ENCODE measurements at regions not wholly inside any gene's neighbourhood (a gene's known extent, or its start where the extent isn't known, plus 50 kb on each side); places are given as distances from the start of the nearest gene placed in this dataset.

- Mint-ChIP-seq H3K27me3 (no peaks in the 10 kb centered on the region), H3K4me1 (no peaks in the 10 kb centered on the region), H3K9me3 (peaks cover 0 to 5% of the 10 kb centered on the region in 2 donors), H3K36me3 (no peaks in the 10 kb centered on the region), H3K27ac (no peak overlapping the region), H3K4me3 (no peak overlapping the region)
- ATAC-seq (replicated peaks) (no peak), DNase-seq (no peak)
These were observed 455.5 kb upstream of the ADAMTS5 start for GRCh38 chr21:27422435-27422834.

GRCh38 chr21:27421654-27422053 is 454.8 kb upstream of the ADAMTS5 start:
- Mint-ChIP-seq H3K4me3 (no peak overlapping the region), H3K36me3 (no peaks in the 10 kb centered on the region), H3K27ac (no peak overlapping the region), H3K9me3 (peaks cover 0 to 7% of the 10 kb centered on the region in 2 donors), H3K4me1 (no peaks in the 10 kb centered on the region), H3K27me3 (no peaks in the 10 kb centered on the region)
- DNase-seq (no peak), ATAC-seq (replicated peaks) (no peak)

- Mint-ChIP-seq H3K27ac (no peak overlapping the region), H3K36me3 (no peaks in the 10 kb centered on the region), H3K27me3 (no peaks in the 10 kb centered on the region), H3K4me3 (no peak overlapping the region), H3K9me3 (peaks cover 0 to 7% of the 10 kb centered on the region in 2 donors), H3K4me1 (no peaks in the 10 kb centered on the region)
- no peak for DNase-seq
- no peak for ATAC-seq (replicated peaks)
These were observed 452.3 kb upstream of the ADAMTS5 start for GRCh38 chr21:27419153-27419552.

- no peak overlapping the region for H3K4me3 Mint-ChIP-seq
These were observed 451.5 kb upstream of the ADAMTS5 start for GRCh38 chr21:27418346-27418745.

GRCh38 chr21:27412530-27412929 is 445.6 kb upstream of the ADAMTS5 start:
- Mint-ChIP-seq H3K36me3 (no peaks in the 10 kb centered on the region), H3K27me3 (no peaks in the 10 kb centered on the region), H3K4me3 (no peak overlapping the region), H3K4me1 (no peaks in the 10 kb centered on the region), H3K9me3 (peaks cover 4% of the 10 kb centered on the region in 2 donors), H3K27ac (no peak overlapping the region)
- DNase-seq (no peak), ATAC-seq (replicated peaks) (no peak)

More at GRCh38 chr21:27418346-27418745, 451.5 kb upstream of the ADAMTS5 start:
- H3K4me1 Mint-ChIP-seq: no peaks in the 10 kb centered on the region
- H3K9me3 Mint-ChIP-seq: peaks cover 0 to 7% of the 10 kb centered on the region in 2 donors
- H3K27ac Mint-ChIP-seq: no peak overlapping the region
- DNase-seq (no peak), ATAC-seq (replicated peaks) (no peak)
- no peaks in the 10 kb centered on the region for H3K36me3 Mint-ChIP-seq
- H3K27me3 Mint-ChIP-seq: no peaks in the 10 kb centered on the region

GRCh38 chr21:27408826-27409225 is 441.9 kb upstream of the ADAMTS5 start:
- Mint-ChIP-seq H3K4me3 (no peak overlapping the region), H3K9me3 (peaks cover 0 to 4% of the 10 kb centered on the region in 2 donors), H3K27ac (no peak overlapping the region), H3K36me3 (no peaks in the 10 kb centered on the region), H3K27me3 (no peaks in the 10 kb centered on the region), H3K4me1 (no peaks in the 10 kb centered on the region)
- ATAC-seq (replicated peaks) (no peak), DNase-seq (no peak)

GRCh38 chr21:27407271-27407670 is 440.4 kb upstream of the ADAMTS5 start:
- H3K27me3 Mint-ChIP-seq: no peaks in the 10 kb centered on the region
- no peak overlapping the region for H3K27ac Mint-ChIP-seq
- ATAC-seq (replicated peaks) (no peak), DNase-seq (no peak)
- H3K36me3 Mint-ChIP-seq: no peaks in the 10 kb centered on the region
- no peaks in the 10 kb centered on the region for H3K4me1 Mint-ChIP-seq
- peaks cover 0 to 4% of the 10 kb centered on the region in 2 donors for H3K9me3 Mint-ChIP-seq
- H3K4me3 Mint-ChIP-seq: no peak overlapping the region

- no peak overlapping the region for H3K27ac Mint-ChIP-seq
- no peak for ATAC-seq (replicated peaks)
- DNase-seq: no peak
- H3K9me3 Mint-ChIP-seq: peaks cover 0 to 4% of the 10 kb centered on the region in 2 donors
- no peaks in the 10 kb centered on the region for H3K27me3 Mint-ChIP-seq
- H3K4me3 Mint-ChIP-seq: no peak overlapping the region
- H3K36me3 Mint-ChIP-seq: no peaks in the 10 kb centered on the region
- no peaks in the 10 kb centered on the region for H3K4me1 Mint-ChIP-seq
These were observed 439.6 kb upstream of the ADAMTS5 start for GRCh38 chr21:27406300-27407009.

GRCh38 chr21:27403011-27403410 is 436.1 kb upstream of the ADAMTS5 start:
- no peak overlapping the region for H3K27ac Mint-ChIP-seq
- ATAC-seq (replicated peaks) (no peak), DNase-seq (no peak)
- no peak overlapping the region for H3K4me3 Mint-ChIP-seq
- no peaks in the 10 kb centered on the region for H3K27me3 Mint-ChIP-seq
- H3K36me3 Mint-ChIP-seq: no peaks in the 10 kb centered on the region
- no peaks in the 10 kb centered on the region for H3K4me1 Mint-ChIP-seq
- H3K9me3 Mint-ChIP-seq: no peaks in the 10 kb centered on the region

GRCh38 chr21:27400045-27400444 is 433.2 kb upstream of the ADAMTS5 start:
- H3K4me1 Mint-ChIP-seq: no peaks in the 10 kb centered on the region
- no peaks in the 10 kb centered on the region for H3K36me3 Mint-ChIP-seq
- no peak for DNase-seq
- H3K27me3 Mint-ChIP-seq: no peaks in the 10 kb centered on the region
- no peaks in the 10 kb centered on the region for H3K9me3 Mint-ChIP-seq
- H3K4me3 Mint-ChIP-seq: no peak overlapping the region
- no peak overlapping the region for H3K27ac Mint-ChIP-seq
- ATAC-seq (replicated peaks): no peak

GRCh38 chr21:27397578-27397977 is 430.7 kb upstream of the ADAMTS5 start:
- Mint-ChIP-seq H3K9me3 (no peaks in the 10 kb centered on the region), H3K4me3 (no peak overlapping the region), H3K27ac (no peak overlapping the region), H3K27me3 (no peaks in the 10 kb centered on the region), H3K36me3 (no peaks in the 10 kb centered on the region), H3K4me1 (no peaks in the 10 kb centered on the region)
- DNase-seq (no peak), ATAC-seq (replicated peaks) (no peak)

GRCh38 chr21:27393726-27394125 is 426.8 kb upstream of the ADAMTS5 start:
- no peak overlapping the region for H3K27ac Mint-ChIP-seq
- no peak for ATAC-seq (replicated peaks)
- no peak for DNase-seq
- H3K27me3 Mint-ChIP-seq: no peaks in the 10 kb centered on the region
- no peaks in the 10 kb centered on the region for H3K4me1 Mint-ChIP-seq
- H3K9me3 Mint-ChIP-seq: no peaks in the 10 kb centered on the region
- H3K4me3 Mint-ChIP-seq: no peak overlapping the region
- H3K36me3 Mint-ChIP-seq: no peaks in the 10 kb centered on the region

- Mint-ChIP-seq H3K4me1 (no peaks in the 10 kb centered on the region), H3K4me3 (no peak overlapping the region), H3K36me3 (no peaks in the 10 kb centered on the region), H3K27ac (no peak overlapping the region), H3K9me3 (no peaks in the 10 kb centered on the region), H3K27me3 (no peaks in the 10 kb centered on the region)
- DNase-seq (no peak), ATAC-seq (replicated peaks) (no peak)
These were observed 425.1 kb upstream of the ADAMTS5 start for GRCh38 chr21:27391990-27392389.

- H3K27ac Mint-ChIP-seq: no peak overlapping the region
- no peaks in the 10 kb centered on the region for H3K4me1 Mint-ChIP-seq
- no peaks in the 10 kb centered on the region for H3K27me3 Mint-ChIP-seq
- H3K36me3 Mint-ChIP-seq: no peaks in the 10 kb centered on the region
- H3K9me3 Mint-ChIP-seq: peaks cover 0 to 4% of the 10 kb centered on the region in 2 donors
- DNase-seq (no peak), ATAC-seq (replicated peaks) (no peak)
- no peak overlapping the region for H3K4me3 Mint-ChIP-seq
These were observed 423.5 kb upstream of the ADAMTS5 start for GRCh38 chr21:27390384-27390783.

- no peaks in the 10 kb centered on the region for H3K27me3 Mint-ChIP-seq
- DNase-seq (no peak), ATAC-seq (replicated peaks) (no peak)
- no peaks in the 10 kb centered on the region for H3K4me1 Mint-ChIP-seq
- H3K4me3 Mint-ChIP-seq: no peak overlapping the region
- H3K27ac Mint-ChIP-seq: no peak overlapping the region
- H3K36me3 Mint-ChIP-seq: no peaks in the 10 kb centered on the region
- H3K9me3 Mint-ChIP-seq: peaks cover 0 to 4% of the 10 kb centered on the region in 2 donors
These were observed 421.9 kb upstream of the ADAMTS5 start for GRCh38 chr21:27388825-27389224.

Measured in stimulated activated naive B cell treated with anti-CD40 and anti-IgM and Interleukin-4, amounts not matched to agents 10 μg/mL and 1 μg/mL and 100 μg/mL, for 72 hours (primary cell).